ENCODE measurements at regions not wholly inside any gene's neighbourhood (a gene's known extent, or its start where the extent isn't known, plus 50 kb on each side); places are given as distances from the start of the nearest gene placed in this dataset.
"Not testable (repeated sequence)": the region's sequence is repeated elsewhere in the genome, so short reads cannot be mapped to it uniquely, and the experiment has no call there.

- no peak for DNase-seq
- in situ Hi-C loops (cut with HindIII; ENCODE audit: low pct_ligation_motif_present, low pct_unique_long_range_greater_than_20kb, low sequenced_read_pairs): no loop called here
These were observed 96.3 kb upstream of the ADAMTS3 start for GRCh38 chr4:72665171-72665968.

DNA sequence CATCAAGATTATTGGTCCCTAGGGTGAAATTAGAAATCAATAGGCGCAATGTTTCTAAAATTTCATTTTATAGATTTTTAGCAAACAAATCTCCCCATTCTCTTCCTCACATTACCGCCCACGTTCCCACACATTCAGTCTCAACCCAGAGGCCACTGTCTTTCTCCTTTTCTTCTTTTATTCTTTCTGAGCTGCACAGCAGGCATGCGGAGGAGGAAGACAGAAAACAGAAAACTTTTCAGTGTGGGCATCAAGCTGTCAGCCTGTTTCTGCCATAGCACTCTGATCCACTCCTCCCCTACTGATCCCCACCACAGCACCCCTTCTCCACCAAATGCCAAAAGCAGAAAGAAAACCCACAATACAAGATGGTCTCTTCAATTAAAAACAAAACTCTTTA lies 94.8 kb upstream of the ADAMTS3 start:
- DNase-seq: no peak
- in situ Hi-C loops (cut with HindIII; ENCODE audit: low pct_ligation_motif_present, low pct_unique_long_range_greater_than_20kb, low sequenced_read_pairs): no loop called here

GRCh38 chr4:72661830-72662229 lies 92.8 kb upstream of the ADAMTS3 start:
- in situ Hi-C loops (cut with HindIII; ENCODE audit: low pct_ligation_motif_present, low pct_unique_long_range_greater_than_20kb, low sequenced_read_pairs): no loop called here
- no peak for DNase-seq

- no peak for DNase-seq
- in situ Hi-C loops (cut with HindIII; ENCODE audit: low pct_ligation_motif_present, low pct_unique_long_range_greater_than_20kb, low sequenced_read_pairs): no loop called here
These were observed 72.6 kb upstream of the ADAMTS3 start for GRCh38 chr4:72641611-72642010.

- in situ Hi-C loops (cut with HindIII; ENCODE audit: low pct_ligation_motif_present, low pct_unique_long_range_greater_than_20kb, low sequenced_read_pairs); DNase-seq: not testable (repeated sequence)
These were observed 67.8 kb upstream of the ADAMTS3 start for GRCh38 chr4:72636866-72637265.

- in situ Hi-C loops (cut with HindIII; ENCODE audit: low pct_ligation_motif_present, low pct_unique_long_range_greater_than_20kb, low sequenced_read_pairs): not testable (repeated sequence)
- DNase-seq: peak; percentile 40
These were observed 66.9 kb upstream of the ADAMTS3 start for GRCh38 chr4:72635931-72636330.

GRCh38 chr4:72632253-72632652 lies 63.2 kb upstream of the ADAMTS3 start:
- in situ Hi-C loops (cut with HindIII; ENCODE audit: low pct_ligation_motif_present, low pct_unique_long_range_greater_than_20kb, low sequenced_read_pairs); DNase-seq: not testable (repeated sequence)

DNA sequence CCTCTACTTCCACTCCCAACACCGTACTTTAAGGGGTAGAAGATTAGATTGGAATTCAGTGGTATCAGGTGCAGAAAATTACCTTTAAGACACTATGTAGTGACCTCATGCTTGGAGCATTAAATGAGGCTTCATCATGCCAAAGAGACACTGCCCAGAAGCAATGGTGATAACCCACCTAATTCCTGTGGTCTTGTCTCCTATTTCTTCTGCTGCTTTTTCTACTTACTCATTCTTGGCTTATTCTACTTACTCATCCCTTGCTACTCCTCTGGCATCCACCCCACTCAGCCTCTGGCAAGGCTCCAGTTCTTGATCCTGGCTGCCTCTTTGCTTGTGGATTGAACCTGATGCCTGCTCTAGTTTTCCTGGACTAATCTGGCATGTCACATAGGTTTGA lies 62.3 kb upstream of the ADAMTS3 start:
- in situ Hi-C loops (cut with HindIII; ENCODE audit: low pct_ligation_motif_present, low pct_unique_long_range_greater_than_20kb, low sequenced_read_pairs): no loop called here
- DNase-seq: peak; percentile 94

- peak; percentile 37 for DNase-seq
- in situ Hi-C loops (cut with HindIII; ENCODE audit: low pct_ligation_motif_present, low pct_unique_long_range_greater_than_20kb, low sequenced_read_pairs): no loop called here
These were observed 60.5 kb upstream of the ADAMTS3 start for GRCh38 chr4:72629540-72629939.

- DNase-seq: no peak
- in situ Hi-C loops (cut with HindIII; ENCODE audit: low pct_ligation_motif_present, low pct_unique_long_range_greater_than_20kb, low sequenced_read_pairs): no loop called here
These were observed 58.7 kb upstream of the ADAMTS3 start for GRCh38 chr4:72627723-72628122.

Data from ACHN (cell line).